GM19240 (cell line): ENCODE measurements at regions not wholly inside any gene's neighbourhood (a gene's known extent, or its start where the extent isn't known, plus 50 kb on each side); places are given as distances from the start of the nearest gene placed in this dataset.
"Not testable (repeated sequence)": the region's sequence is repeated elsewhere in the genome, so short reads cannot be mapped to it uniquely, and the experiment has no call there.

Source experiments
- DNase-seq: peaks from one replicate; pipeline ENCODE4 v3.0.0; 2011; ENCODE audit warnings: low spot score; ENCODE audit not compliant: insufficient read length

DNA sequence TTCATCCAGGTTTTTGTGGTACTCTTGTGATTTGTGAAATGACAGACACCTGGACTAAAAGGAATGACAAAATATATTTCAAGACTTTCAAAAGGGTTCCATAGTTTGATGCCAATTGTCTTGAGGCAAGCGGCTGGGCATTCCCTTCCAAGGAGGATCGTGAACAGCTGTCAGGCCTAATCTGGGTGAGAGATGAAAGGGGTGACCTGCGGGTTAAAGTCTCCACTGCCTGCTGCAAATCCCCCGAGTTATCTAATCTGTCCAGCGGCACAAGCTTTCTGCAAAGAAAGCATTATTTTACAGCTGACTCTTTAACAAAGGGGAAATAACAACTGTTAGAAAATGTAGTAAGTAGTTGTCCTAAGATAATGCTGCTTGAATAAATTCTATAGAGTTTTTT is 128.7 kb upstream of the MB21D2 start:
- no peak for DNase-seq

DNA sequence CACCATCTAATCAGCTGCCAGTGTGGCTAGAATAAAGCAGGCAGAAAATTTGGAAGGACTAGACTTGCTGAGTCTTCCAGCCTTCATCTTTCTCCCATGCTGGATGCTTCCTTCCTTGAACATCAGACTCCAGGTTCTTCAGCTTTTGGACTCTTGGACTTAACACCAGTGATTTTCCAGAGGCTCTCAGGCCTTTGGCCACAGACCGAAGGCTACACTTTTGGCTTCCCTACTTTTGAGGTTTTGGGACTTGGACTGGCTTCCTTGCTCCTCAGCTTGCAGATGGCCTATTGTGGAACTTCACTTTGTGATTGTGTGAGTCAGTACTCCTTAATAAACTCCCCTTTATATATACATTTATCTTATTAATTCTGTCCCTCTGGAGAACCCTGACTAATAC is 129.8 kb upstream of the MB21D2 start:
- not testable (repeated sequence) for DNase-seq

DNA sequence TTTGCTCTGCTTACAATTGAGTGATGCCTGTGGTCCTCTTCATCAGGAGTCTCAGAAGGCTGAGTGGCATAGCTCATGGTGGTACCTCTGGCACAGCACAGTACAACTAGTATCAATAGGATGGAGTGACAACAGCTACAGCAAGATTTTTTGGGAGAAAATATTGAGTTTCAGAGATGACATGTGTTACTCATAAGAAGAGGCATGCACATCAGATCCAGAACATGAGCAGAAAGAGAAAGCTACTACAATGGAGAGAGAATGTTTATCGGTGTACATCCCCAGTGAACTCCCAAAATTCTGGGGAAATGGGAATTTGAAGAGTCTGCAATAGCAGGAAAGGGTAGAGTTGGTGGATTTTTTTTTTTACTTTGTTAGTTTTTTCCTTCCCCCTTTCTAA is 130.5 kb upstream of the MB21D2 start:
- no peak for DNase-seq

DNA sequence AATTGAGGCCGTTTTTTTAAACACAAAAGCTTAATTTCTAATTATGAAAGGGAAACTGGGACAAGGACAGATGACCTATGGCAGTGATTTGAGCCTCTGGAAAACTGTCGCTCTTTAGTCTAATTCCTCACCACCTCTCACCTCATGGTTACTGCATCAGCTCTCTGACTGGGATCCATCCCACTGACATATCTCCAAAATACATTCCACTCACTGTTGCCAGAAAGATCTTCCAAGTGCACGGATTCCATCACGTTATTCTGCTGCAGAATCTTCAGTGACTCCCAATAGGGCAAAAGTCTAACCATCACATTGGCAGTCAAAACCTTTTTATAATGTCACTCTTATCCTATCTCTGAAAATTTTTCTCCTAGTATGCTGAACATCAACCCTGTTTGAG is 132.3 kb upstream of the MB21D2 start:
- DNase-seq, result no peak

DNA sequence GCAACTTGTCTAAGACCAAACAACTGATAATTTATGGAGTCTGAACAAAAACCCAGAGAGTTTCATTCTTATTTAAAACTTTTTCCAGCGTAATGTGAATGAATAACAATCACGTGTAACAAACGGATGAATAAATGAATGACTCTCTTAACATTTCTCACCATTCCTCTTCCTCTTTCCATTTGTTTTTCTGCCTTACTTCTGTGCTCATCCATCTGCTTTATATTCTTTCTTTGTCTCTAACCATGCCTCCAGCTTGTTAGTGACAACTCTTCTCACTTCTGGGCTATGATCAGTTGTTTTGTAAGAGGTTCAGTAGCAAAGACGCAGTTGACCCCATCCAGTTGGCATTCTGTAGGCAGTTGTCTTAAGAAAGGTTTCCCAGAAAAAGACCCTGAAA is 133.7 kb upstream of the MB21D2 start:
- no peak for DNase-seq

DNA sequence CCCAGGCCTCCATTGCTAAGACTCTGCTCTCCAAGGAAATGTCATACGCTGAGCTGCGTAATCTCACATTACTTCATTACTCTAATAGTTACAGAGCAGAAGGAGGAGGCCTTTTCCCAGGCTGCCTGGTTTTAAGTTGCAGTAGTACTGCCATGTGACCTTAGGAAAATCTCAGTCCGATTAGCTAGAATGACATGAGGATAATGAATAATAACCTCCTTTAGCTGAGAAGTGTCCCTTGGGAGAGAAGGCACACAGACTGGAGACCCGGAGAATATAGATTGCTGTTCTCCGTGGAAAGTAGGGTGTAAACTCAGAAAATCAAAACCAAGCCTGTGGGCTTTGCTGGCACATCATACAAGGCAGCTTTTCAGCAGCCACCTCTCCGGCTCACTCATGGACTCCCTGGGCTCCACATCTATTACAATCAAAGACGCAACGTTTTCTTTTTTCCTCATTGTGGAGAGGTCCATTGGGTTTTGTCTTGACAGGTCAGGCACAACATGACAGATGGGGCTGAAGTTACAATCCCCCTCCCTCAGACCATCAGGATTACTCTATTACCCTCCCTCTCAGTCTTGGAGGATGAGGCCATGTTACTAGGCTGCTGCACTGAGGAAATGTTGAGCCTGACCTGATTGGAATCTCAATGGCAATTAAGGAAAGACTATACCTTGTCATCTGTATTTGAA is 134.8 kb upstream of the MB21D2 start:
- no peak for DNase-seq

DNA sequence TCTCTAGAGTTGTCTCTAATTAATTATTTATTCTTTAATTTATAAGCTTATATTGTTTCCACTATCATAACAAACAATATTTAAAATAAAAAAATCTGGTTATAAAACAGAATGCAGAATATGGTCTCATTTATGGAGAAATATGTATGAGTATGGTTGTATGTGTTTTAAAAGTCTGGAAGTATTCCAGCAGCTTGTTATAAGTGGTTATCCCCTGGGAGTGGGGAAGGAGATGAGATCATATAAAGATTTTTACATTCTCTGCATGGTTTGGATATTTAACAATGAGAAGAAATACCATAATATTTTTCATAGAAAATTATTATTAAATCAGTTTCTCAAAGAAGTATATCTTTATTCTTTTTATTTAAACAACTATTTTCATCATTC is 135.4 kb upstream of the MB21D2 start:
- DNase-seq, result no peak

DNA sequence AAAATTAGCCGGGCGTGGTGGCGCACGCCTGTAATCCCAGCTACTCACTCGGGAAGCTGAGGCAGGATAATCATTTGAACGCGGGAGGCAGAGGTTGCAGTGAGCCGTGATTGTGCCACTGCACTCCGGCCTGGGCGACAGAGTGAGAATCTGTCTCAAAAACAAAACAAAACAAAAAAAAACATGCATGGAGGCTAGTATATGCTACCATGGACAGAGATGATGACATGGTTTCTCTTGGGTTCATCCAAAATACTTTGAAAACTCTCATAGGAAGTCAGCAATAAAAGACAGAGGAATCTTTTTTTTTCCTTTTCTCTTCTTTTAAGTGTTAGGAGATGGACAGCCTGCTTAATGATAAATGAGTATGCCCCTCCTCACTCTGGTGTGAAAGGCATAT is 137.7 kb upstream of the MB21D2 start:
- no peak for DNase-seq

DNA sequence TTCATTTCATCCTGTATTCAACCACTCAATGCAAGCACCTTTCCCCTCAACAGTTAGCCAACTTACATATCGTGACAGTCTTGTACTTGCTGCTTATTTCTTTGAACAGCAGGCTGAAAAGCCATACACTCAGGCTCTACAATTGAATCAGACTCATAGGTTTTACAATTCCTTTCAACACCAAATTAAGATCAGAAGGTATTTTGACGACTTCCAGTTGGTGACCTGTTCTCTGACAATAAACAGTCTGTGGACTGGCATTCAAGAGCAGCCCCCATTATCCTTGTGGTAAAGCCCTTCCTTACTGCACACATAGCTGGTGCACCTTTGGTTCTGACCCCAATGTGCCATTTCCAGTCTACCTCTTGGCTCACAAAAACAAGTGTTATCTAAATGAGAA is 140.0 kb upstream of the MB21D2 start:
- DNase-seq, result no peak

DNA sequence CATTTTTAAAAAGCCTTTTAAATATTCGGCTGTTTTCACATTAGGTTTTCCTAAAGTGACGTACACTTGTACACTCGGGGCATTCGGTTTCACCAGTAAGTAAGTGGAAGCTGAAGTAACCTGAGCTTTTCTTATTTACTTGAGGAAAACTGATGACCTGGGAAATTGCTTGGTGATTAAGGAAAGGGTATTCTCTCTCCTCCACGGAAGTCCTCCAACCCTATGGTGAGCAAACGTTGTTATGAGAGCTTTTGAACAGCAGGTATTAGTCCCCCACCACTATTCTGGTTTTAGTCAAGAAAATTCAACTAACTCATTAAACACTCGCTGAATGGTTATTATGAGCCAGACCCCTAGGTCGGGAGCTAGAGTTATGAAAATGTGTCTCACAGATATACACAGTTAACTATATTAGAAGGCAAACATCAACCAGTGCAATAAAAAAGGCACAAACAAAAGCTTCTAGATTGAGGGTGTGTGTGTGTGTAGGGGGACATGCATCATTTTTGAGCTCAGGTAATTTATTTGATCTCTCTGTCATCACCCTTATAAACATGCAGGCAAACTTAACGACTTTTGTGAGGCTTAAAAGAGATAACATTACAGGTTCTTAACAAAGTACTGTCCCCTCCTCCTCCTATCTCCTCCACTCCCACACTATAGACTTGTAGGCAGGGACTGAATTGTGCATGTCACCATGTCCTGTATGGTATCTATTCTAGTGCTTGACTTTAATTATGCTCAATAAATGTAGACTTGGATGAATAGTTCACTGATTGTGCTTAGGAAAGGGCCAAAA is 143.3 kb upstream of the MB21D2 start:
- no peak for DNase-seq

DNA sequence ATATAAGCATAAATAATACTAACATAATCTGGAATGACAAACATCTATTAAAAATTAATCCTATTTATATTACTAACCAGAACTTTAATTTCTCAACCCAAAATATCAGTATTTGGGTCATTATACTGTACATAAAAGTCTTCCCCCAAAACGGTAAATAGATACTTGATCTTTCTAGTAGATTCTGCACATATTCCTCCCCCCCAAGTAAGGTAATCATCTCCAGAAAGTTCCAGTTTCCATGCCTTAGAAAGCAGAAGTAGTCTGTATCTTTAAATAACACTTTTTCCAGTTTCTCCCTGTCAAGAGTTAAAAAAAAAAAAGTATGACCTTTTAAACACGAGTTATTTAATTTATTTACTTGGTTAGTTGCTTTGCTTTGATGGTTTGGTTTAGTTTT is 150.7 kb upstream of the MB21D2 start:
- no peak for DNase-seq

DNA sequence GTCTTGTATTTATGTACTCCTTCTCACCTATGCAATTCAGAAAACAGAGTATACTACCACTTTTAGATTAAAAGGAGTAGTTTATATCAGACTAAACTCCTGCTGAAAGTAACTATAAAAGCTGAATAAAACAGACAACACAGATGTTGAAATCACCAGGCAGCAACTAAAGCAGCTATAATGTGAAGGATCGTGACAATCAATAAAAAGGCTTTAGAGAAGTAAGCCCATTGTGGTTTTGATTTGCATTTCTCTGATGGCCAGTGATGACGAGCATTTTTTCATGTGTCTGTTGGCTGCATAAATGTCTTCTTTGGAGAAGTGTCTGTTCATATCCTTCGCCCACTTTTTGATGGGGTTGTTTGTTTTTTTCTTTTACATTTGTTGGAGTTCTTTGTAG is 152.1 kb upstream of the MB21D2 start:
- DNase-seq, result not testable (repeated sequence)

DNA sequence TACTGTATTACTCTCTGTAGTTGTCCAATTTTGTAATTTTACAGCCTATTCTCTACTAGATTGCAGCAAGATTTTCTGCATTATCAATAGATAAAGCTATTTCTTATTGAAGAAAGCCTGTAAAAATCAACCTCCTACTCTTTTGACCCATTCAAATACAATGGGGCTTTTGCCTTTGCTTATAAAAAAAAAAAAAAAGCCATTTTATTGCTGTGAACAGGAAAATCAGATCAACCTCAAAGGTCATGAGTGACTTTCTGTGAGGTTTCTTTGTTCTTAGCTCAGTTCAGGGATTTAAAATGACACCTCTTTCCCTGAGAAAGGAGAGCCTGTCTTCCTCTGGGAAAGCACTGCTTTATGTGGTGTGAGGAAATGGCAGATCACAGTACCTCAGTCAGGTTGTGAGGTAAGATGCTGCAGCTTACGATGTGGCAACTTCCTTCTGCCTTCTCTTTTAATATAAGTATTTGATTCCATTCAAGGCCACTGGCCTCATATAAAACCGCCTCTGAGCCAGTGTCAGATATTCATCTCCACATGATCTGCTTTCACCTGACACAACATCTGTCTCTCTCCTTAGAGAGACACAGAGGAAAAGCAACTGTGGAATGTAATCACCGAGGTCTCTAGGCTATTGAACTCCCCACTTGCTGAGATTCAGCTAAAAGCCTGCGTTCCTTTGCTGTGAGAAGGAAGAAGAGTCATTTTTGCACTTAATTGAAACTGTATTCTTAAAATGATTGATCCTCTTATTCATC is 161.5 kb upstream of the MB21D2 start:
- no peak for DNase-seq

DNA sequence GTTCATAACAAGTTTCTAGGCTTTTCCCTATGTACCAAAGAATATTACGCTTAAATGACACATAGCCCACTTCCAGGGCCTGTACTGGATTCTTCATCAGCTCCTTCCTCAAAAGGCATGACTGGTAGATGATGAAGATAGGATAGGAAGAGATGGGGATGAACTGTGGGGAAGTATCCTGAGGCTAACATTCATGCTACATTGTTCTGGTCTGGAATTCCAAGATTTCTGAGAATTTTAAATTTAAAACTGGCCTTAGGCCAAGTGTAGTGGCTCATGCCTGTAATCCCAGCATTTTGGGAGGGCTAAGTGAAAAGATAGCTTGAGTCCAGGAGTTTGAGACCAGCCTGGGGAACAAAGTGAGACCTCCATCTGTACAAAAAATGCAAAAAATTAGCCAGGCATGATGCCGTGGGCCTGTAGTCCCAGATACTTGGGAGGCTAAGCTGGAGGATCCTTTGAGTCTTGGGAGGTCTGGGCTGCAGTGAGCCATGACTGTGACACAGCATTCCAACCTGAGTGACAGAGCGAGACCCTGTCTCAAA is 160.1 kb upstream of the PLAAT1 start:
- DNase-seq, result no peak

DNA sequence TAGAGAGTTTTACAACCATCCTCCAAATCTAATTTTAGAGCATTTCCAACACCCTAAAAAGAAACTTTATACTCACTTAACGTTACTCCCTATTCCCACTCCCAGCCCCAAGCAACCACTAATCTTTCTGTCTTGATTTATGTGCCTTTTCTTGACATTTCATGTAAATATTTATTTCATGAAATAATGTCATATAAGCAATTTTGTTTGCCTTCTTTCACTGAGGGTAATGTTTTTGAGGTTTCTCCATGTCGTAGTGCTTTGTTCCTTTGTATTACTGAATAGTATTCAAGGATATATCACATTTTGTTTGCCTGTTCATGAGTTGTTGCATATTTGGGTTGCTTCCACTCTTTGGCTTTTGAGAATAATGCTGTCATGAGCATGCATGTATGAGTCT is 155.4 kb upstream of the PLAAT1 start:
- no peak for DNase-seq

DNA sequence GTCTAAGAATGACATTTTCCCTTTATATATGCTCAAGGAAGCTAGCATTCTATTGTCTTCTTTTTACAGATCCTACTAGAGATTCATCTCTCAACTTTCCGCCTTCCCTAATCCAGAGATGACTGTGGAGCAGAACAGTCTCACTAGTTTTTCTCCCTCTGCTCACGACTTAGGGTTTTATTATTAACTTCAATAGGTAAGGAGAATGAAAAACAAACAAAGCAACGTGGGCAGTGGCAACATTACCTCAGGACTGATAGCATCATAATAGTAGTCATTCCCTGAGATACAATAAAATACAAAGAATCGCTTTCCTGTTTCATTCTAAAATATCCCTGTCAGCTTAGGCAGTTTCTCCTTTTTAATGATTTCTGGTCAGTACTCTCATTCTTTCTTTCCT is 154.3 kb upstream of the PLAAT1 start:
- no peak for DNase-seq

DNA sequence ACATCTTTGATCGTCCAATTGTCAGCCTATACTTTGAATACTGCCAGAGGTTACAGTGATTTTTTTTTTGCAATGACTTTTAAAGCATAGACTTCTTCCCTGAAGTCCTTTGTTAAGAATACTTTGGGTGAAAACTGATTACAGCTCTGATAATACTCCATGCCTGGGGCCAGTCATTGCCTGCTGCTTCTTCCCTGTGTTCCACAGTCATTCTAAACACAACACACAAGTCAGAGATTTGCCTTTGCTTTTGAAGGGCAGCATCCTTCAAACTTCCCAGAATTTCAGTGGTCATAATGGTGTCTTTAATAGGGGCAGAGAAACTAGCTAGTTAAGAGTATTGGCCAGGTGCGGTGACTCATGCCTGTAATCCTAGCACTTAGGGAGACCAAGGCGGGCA is 153.7 kb upstream of the PLAAT1 start:
- DNase-seq, result no peak

DNA sequence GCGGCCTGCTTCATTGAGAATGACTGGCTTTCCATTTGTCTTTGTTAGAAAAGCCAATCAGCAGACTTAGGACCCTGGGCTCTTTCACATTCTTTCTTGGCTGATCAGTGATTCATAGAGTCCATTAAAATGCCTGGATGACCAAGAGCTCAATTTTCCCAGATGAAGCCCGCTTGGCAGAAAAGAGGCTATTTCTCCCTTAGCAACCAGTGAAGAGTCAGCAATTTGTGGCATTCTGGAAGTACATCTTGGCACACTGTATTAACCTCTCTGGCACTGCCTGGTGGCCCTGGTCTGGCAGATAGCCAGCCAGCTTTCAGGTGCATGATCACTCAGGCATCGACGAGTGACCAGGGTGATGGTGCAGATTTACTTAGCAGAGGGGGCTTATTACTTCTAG is 145.7 kb upstream of the PLAAT1 start:
- no peak for DNase-seq

DNA sequence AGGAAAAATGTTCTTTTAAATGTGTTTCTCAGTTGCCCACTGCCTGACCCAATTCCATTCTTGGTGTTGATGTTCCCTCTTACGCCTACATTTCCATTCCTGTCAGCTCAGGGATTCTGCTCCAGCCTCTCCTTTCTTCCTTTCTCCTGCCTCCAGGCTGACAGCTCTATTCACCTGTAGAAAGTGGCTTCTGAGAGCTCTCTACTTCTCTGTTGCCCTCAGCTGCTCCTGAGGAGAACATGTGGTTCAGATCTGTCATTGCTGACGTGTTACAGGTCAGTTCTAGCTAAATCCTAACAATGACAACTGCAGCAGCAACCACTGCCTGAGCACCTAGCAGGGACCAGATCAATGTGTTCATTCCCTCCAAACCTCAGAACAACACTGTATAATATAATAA is 144.9 kb upstream of the PLAAT1 start:
- no peak for DNase-seq

DNA sequence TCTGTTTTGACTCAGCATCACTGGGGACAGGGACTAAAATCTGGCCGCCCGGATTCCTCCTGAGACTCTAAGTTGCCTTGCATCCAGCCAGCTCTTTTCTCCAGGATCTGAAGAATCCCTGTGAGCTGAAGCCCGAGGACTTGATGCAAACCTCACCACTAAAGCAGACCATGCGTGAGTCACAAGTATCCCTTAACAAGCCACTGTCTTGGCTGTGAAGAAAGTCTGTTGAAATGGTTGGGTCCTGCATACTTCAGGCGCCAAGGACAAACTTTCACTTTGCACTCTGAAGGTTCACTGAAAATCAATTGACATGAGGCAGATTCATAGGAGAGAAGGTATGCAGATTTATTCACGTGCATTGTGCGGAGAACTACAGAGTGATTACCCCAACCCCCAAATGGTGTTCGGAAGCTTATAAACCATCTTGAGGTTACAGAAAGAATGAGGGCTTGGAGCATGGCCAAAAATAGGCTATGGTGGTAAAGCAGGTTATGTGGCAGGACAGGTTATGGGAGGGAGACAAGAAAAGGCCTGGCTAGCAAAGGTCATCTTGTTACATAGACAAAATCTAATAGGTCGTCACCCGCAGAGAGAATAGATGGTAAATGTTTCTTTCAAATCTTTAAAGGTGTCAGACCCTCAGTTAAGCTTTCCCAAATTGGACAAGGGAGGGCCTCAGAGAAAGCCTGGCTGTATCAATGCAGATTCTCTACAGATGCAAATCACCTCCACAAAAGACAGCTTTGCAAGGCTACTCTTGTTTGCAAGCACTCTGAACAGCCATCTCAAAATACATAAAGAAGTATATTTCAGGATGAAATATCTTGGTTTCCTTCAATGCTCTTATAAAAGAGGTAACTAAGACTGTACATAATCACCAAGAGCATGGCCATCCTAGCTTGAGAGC is 126.3 kb upstream of the PLAAT1 start:
- DNase-seq, result no peak

DNA sequence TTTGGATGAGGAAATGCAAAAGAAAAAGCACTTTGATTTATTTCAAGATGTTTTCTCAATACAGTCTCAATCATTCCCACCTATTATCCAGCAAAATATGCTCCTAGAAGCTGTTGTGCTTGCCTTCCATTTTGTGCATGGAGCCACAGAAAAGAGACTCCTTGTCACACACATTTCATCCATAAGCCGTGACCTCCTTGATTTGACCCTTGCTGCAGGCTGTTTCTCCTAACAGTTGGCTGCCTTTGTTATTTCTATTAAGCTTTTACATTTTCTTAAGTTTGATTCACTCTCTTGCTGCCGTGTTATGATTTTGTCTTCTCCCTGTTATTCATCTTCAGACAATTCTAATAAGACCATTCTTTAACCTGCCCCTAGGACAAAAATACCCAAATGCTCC is 124.2 kb upstream of the PLAAT1 start:
- DNase-seq, result no peak
